ENCODE measurements at regions not wholly inside any gene's neighbourhood (a gene's known extent, or its start where the extent isn't known, plus 50 kb on each side); places are given as distances from the start of the nearest gene placed in this dataset.
"Not testable (repeated sequence)": the region's sequence is repeated elsewhere in the genome, so short reads cannot be mapped to it uniquely, and the experiment has no call there.

GRCh38 chr7:86477343-86477935, 166.3 kb upstream of the GRM3 start:
- Histone ChIP-seq H3K27ac (no peak overlapping the region), H3K4me3 (no peak overlapping the region), H3K9ac (ENCODE audit: insufficient read length) (no peak overlapping the region), H3K9me3 (ENCODE audit: low read depth, low read length) (no peaks in the 10 kb centered on the region), H3K36me3 (ENCODE audit: insufficient read depth, low read length) (no peaks in the 10 kb centered on the region)
- DNase-seq (ENCODE audit: low read depth, low spot score) = no peak
- TF ChIP-seq FOXP2 (optimal IDR thresholded peaks at IDR 0.05; ENCODE audit: control extremely low read depth, extremely low read length, insufficient read depth) (no peak), EZH2 (IDR thresholded peaks at IDR 0.05) (no peak), POLR2AphosphoS5 (IDR thresholded peaks at IDR 0.05; ENCODE audit: borderline replicate concordance, low read depth, low read length) (no peak)

- TF ChIP-seq FOXP2 (optimal IDR thresholded peaks at IDR 0.05; ENCODE audit: control extremely low read depth, extremely low read length, insufficient read depth) (no peak), POLR2AphosphoS5 (IDR thresholded peaks at IDR 0.05; ENCODE audit: borderline replicate concordance, low read depth, low read length) (no peak), EZH2 (IDR thresholded peaks at IDR 0.05) (no peak)
- H3K36me3 ChIP-seq (ENCODE audit: insufficient read depth, low read length) = no peaks in the 10 kb centered on the region
- H3K9ac ChIP-seq (ENCODE audit: insufficient read length) = no peak overlapping the region
- H3K9me3 ChIP-seq (ENCODE audit: low read depth, low read length) = no peaks in the 10 kb centered on the region
- no peak overlapping the region for H3K4me3 ChIP-seq
- no peak overlapping the region for H3K27ac ChIP-seq
- no peak for DNase-seq (ENCODE audit: low read depth, low spot score)
Observed at GRCh38 chr7:86470763-86471162, 172.9 kb upstream of the GRM3 start.

GRCh38 chr7:86469680-86470295, 173.9 kb upstream of the GRM3 start:
- Histone ChIP-seq H3K4me3 (no peak overlapping the region), H3K9ac (ENCODE audit: insufficient read length) (no peak overlapping the region), H3K36me3 (ENCODE audit: insufficient read depth, low read length) (no peaks in the 10 kb centered on the region), H3K27ac (no peak overlapping the region), H3K9me3 (ENCODE audit: low read depth, low read length) (no peaks in the 10 kb centered on the region)
- TF ChIP-seq FOXP2 (optimal IDR thresholded peaks at IDR 0.05; ENCODE audit: control extremely low read depth, extremely low read length, insufficient read depth) = no peak
- TF ChIP-seq EZH2 (IDR thresholded peaks at IDR 0.05) = no peak
- TF ChIP-seq POLR2AphosphoS5 (IDR thresholded peaks at IDR 0.05; ENCODE audit: borderline replicate concordance, low read depth, low read length) = no peak
- peak; percentile 66 for DNase-seq (ENCODE audit: low read depth, low spot score)

- no peak overlapping the region for H3K27ac ChIP-seq
- no peaks in the 10 kb centered on the region for H3K9me3 ChIP-seq (ENCODE audit: low read depth, low read length)
- H3K4me3 ChIP-seq = no peak overlapping the region
- H3K36me3 ChIP-seq (ENCODE audit: insufficient read depth, low read length) = no peaks in the 10 kb centered on the region
- no peak for DNase-seq (ENCODE audit: low read depth, low spot score)
- TF ChIP-seq FOXP2 (optimal IDR thresholded peaks at IDR 0.05; ENCODE audit: control extremely low read depth, extremely low read length, insufficient read depth) = no peak
- no peak for TF ChIP-seq EZH2 (IDR thresholded peaks at IDR 0.05)
- TF ChIP-seq POLR2AphosphoS5 (IDR thresholded peaks at IDR 0.05; ENCODE audit: borderline replicate concordance, low read depth, low read length) = no peak
- no peak overlapping the region for H3K9ac ChIP-seq (ENCODE audit: insufficient read length)
Observed at GRCh38 chr7:86454753-86455152, 189.0 kb upstream of the GRM3 start.

GRCh38 chr7:86453454-86453853, 190.3 kb upstream of the GRM3 start:
- Histone ChIP-seq H3K4me3 (no peak overlapping the region), H3K36me3 (ENCODE audit: insufficient read depth, low read length) (no peaks in the 10 kb centered on the region), H3K9me3 (ENCODE audit: low read depth, low read length) (no peaks in the 10 kb centered on the region), H3K27ac (no peak overlapping the region), H3K9ac (ENCODE audit: insufficient read length) (no peak overlapping the region)
- no peak for DNase-seq (ENCODE audit: low read depth, low spot score)
- TF ChIP-seq FOXP2 (optimal IDR thresholded peaks at IDR 0.05; ENCODE audit: control extremely low read depth, extremely low read length, insufficient read depth) = no peak
- TF ChIP-seq EZH2 (IDR thresholded peaks at IDR 0.05) = no peak
- TF ChIP-seq POLR2AphosphoS5 (IDR thresholded peaks at IDR 0.05; ENCODE audit: borderline replicate concordance, low read depth, low read length) = no peak

- TF ChIP-seq POLR2AphosphoS5 (IDR thresholded peaks at IDR 0.05; ENCODE audit: borderline replicate concordance, low read depth, low read length) (no peak), EZH2 (IDR thresholded peaks at IDR 0.05) (no peak), FOXP2 (optimal IDR thresholded peaks at IDR 0.05; ENCODE audit: control extremely low read depth, extremely low read length, insufficient read depth) (no peak)
- H3K9me3 ChIP-seq (ENCODE audit: low read depth, low read length) = no peaks in the 10 kb centered on the region
- no peak overlapping the region for H3K9ac ChIP-seq (ENCODE audit: insufficient read length)
- no peak overlapping the region for H3K4me3 ChIP-seq
- H3K27ac ChIP-seq = no peak overlapping the region
- no peak for DNase-seq (ENCODE audit: low read depth, low spot score)
- H3K36me3 ChIP-seq (ENCODE audit: insufficient read depth, low read length) = no peaks in the 10 kb centered on the region
Observed at GRCh38 chr7:86448856-86449255, 194.9 kb upstream of the GRM3 start.

GRCh38 chr7:86445285-86445684, 198.4 kb upstream of the GRM3 start:
- no peak overlapping the region for H3K27ac ChIP-seq
- no peak overlapping the region for H3K9ac ChIP-seq (ENCODE audit: insufficient read length)
- TF ChIP-seq EZH2 (IDR thresholded peaks at IDR 0.05) (no peak), POLR2AphosphoS5 (IDR thresholded peaks at IDR 0.05; ENCODE audit: borderline replicate concordance, low read depth, low read length) (no peak)
- no peaks in the 10 kb centered on the region for H3K36me3 ChIP-seq (ENCODE audit: insufficient read depth, low read length)
- H3K9me3 ChIP-seq (ENCODE audit: low read depth, low read length) = no peaks in the 10 kb centered on the region
- DNase-seq (ENCODE audit: low read depth, low spot score) = no peak
- H3K4me3 ChIP-seq = no peak overlapping the region

- DNase-seq (ENCODE audit: low read depth, low spot score) = no peak
- H3K4me3 ChIP-seq = no peak overlapping the region
- H3K9me3 ChIP-seq (ENCODE audit: low read depth, low read length) = no peaks in the 10 kb centered on the region
- TF ChIP-seq FOXP2 (optimal IDR thresholded peaks at IDR 0.05; ENCODE audit: control extremely low read depth, extremely low read length, insufficient read depth) (no peak), EZH2 (IDR thresholded peaks at IDR 0.05) (no peak), POLR2AphosphoS5 (IDR thresholded peaks at IDR 0.05; ENCODE audit: borderline replicate concordance, low read depth, low read length) (no peak)
- H3K9ac ChIP-seq (ENCODE audit: insufficient read length) = no peak overlapping the region
- H3K36me3 ChIP-seq (ENCODE audit: insufficient read depth, low read length) = no peaks in the 10 kb centered on the region
- no peak overlapping the region for H3K27ac ChIP-seq
Observed at GRCh38 chr7:86444245-86444644, 199.5 kb upstream of the GRM3 start.

- not testable (repeated sequence) for H3K9me3 ChIP-seq (ENCODE audit: low read depth, low read length); H3K36me3 ChIP-seq (ENCODE audit: insufficient read depth, low read length); DNase-seq (ENCODE audit: low read depth, low spot score); H3K9ac ChIP-seq (ENCODE audit: insufficient read length); H3K4me3 ChIP-seq; H3K27ac ChIP-seq
Observed at GRCh38 chr7:86440420-86440819, 203.3 kb upstream of the GRM3 start.

Data from SK-N-MC (cell line).